PC-9 (cell line): ENCODE measurements at regions not wholly inside any gene's neighbourhood (a gene's known extent, or its start where the extent isn't known, plus 50 kb on each side); places are given as distances from the start of the nearest gene placed in this dataset.

ENCODE experiments used
- EZH2 ChIP-seq: fragments of 200-600 bp; sonication (generic); IDR thresholded peaks from 2 replicates; pipeline ENCODE4 v1.8.0; 2017; ENCODE audit warnings: antibody characterized with exemption, low read depth
- TF ChIP-seq, protein P1 (sequence below): fragments of 200-600 bp; sonication (generic); conservative IDR thresholded peaks from 2 replicates; pipeline ENCODE4 v1.6.1; 2017; ENCODE audit warnings: mixed run types, antibody characterized with exemption, mild to moderate bottlenecking, moderate library complexity

DNA sequence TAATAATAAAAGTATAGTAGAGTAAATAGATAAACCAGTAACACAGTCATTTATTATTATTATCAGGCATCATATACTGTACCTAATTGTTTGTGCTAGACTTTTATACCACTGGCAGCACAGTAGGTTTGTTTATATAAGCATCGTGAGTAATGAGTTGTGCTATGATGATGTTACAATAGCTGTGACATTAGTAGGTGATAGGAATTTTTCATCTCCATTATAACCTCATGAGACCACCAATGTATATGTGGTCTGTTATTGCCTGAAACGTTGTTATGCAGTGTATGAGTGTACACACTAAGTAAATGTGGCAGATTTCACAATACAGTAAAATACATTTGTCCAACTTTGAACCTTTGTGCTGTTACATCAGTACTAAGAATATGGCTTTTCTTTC is 72.7 kb upstream of the SPATA31D4 start:
- TF ChIP-seq, protein P1, sequence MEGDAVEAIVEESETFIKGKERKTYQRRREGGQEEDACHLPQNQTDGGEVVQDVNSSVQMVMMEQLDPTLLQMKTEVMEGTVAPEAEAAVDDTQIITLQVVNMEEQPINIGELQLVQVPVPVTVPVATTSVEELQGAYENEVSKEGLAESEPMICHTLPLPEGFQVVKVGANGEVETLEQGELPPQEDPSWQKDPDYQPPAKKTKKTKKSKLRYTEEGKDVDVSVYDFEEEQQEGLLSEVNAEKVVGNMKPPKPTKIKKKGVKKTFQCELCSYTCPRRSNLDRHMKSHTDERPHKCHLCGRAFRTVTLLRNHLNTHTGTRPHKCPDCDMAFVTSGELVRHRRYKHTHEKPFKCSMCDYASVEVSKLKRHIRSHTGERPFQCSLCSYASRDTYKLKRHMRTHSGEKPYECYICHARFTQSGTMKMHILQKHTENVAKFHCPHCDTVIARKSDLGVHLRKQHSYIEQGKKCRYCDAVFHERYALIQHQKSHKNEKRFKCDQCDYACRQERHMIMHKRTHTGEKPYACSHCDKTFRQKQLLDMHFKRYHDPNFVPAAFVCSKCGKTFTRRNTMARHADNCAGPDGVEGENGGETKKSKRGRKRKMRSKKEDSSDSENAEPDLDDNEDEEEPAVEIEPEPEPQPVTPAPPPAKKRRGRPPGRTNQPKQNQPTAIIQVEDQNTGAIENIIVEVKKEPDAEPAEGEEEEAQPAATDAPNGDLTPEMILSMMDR = no peak
- no peak for TF ChIP-seq EZH2
